Osteoblast (primary cell): ENCODE measurements at regions not wholly inside any gene's neighbourhood (a gene's known extent, or its start where the extent isn't known, plus 50 kb on each side); places are given as distances from the start of the nearest gene placed in this dataset.

Source experiments
- DNase-seq: peaks from one replicate; pipeline ENCODE4 v3.0.0; 2011; ENCODE audit warnings: low spot score, mixed read lengths; ENCODE audit not compliant: insufficient read length; ENCODE audit errors: missing footprints
- H2AFZ ChIP-seq: 2 replicates; pipeline ENCODE4 v1.6.0; 2011; ENCODE audit warnings: mild to moderate bottlenecking, low read length
- H3K27ac ChIP-seq: 2 replicates; pipeline ENCODE4 v1.5.1; 2011; ENCODE audit warnings: mild to moderate bottlenecking, low read depth, low read length, moderate library complexity
- H3K27me3 ChIP-seq: 2 replicates; pipeline ENCODE4 v1.6.0; 2012; ENCODE audit warnings: mild to moderate bottlenecking, control low read depth, inconsistent platforms, low read length, moderate library complexity; ENCODE audit not compliant: insufficient read depth
- H3K36me3 ChIP-seq: 2 replicates; pipeline ENCODE4 v1.5.1; 2011; ENCODE audit warnings: mild to moderate bottlenecking, low read length, control low read depth, moderate library complexity; ENCODE audit not compliant: insufficient read depth
- H3K4me1 ChIP-seq: 2 replicates; pipeline ENCODE4 v1.5.1; 2011; ENCODE audit warnings: mild to moderate bottlenecking, low read length, control low read depth, moderate library complexity; ENCODE audit not compliant: insufficient read depth
- H3K4me2 ChIP-seq: 2 replicates; pipeline ENCODE4 v1.6.0; 2011; ENCODE audit warnings: mild to moderate bottlenecking, low read length; ENCODE audit not compliant: insufficient read depth
- H3K4me3 ChIP-seq: fragments of 200-600 bp; sonication (generic); 3 replicates; pipeline ENCODE4 v1.5.1; 2012; ENCODE audit warnings: mild to moderate bottlenecking, low read length, inconsistent platforms; ENCODE audit not compliant: insufficient read depth
- H3K79me2 ChIP-seq: 2 replicates; pipeline ENCODE4 v1.6.0; 2012; ENCODE audit warnings: mild to moderate bottlenecking, low read length, control low read depth, inconsistent platforms; ENCODE audit not compliant: insufficient read depth
- H3K9me3 ChIP-seq: 2 replicates; pipeline ENCODE4 v1.5.1; 2011; ENCODE audit warnings: low read depth, low read length, control low read depth
- H4K20me1 ChIP-seq: 2 replicates; pipeline ENCODE4 v1.6.0; 2012; ENCODE audit warnings: mild to moderate bottlenecking, low read length, control low read depth; ENCODE audit not compliant: insufficient read depth
- TF ChIP-seq, protein P1 (sequence below): IDR thresholded peaks from 2 replicates; pipeline ENCODE4 v1.5.1; 2011; ENCODE audit warnings: mild to moderate bottlenecking, low read depth, low read length, moderate library complexity; ENCODE audit errors: extremely low read depth

DNA sequence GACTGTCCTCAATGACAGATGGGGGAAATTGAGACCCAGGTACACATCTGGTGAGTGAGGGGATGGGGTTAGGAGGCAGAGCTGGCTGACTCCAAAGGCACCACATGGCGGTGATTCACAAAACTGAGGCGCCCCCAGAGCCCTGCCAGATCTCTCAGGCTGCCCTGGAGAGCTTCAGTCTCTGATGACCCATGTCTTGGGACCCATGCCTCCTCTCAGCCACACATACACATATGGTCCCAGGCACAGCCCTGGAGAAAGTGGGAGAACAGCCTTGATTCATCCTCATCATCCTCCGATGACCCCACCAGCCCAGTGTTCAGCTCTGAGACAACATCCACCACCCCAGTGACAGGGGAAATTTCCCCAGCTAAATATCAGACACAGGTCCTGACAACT, 426.0 kb downstream of the RPS24 start:
- H3K27me3 ChIP-seq: peaks cover 3% of the 10 kb centered on the region
- no peaks in the 10 kb centered on the region for H3K9me3 ChIP-seq
- H2AFZ ChIP-seq: no peak overlapping the region
- DNase-seq: no peak
- H3K4me3 ChIP-seq: no peak overlapping the region
- peaks cover 28% of the 10 kb centered on the region for H3K4me1 ChIP-seq
- H3K36me3 ChIP-seq: no peaks in the 10 kb centered on the region
- H4K20me1 ChIP-seq: no peaks in the 10 kb centered on the region
- H3K79me2 ChIP-seq: no peaks in the 10 kb centered on the region
- no peak overlapping the region for H3K27ac ChIP-seq
- no peak overlapping the region for H3K4me2 ChIP-seq
- TF ChIP-seq, protein P1, sequence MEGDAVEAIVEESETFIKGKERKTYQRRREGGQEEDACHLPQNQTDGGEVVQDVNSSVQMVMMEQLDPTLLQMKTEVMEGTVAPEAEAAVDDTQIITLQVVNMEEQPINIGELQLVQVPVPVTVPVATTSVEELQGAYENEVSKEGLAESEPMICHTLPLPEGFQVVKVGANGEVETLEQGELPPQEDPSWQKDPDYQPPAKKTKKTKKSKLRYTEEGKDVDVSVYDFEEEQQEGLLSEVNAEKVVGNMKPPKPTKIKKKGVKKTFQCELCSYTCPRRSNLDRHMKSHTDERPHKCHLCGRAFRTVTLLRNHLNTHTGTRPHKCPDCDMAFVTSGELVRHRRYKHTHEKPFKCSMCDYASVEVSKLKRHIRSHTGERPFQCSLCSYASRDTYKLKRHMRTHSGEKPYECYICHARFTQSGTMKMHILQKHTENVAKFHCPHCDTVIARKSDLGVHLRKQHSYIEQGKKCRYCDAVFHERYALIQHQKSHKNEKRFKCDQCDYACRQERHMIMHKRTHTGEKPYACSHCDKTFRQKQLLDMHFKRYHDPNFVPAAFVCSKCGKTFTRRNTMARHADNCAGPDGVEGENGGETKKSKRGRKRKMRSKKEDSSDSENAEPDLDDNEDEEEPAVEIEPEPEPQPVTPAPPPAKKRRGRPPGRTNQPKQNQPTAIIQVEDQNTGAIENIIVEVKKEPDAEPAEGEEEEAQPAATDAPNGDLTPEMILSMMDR: no peak

DNA sequence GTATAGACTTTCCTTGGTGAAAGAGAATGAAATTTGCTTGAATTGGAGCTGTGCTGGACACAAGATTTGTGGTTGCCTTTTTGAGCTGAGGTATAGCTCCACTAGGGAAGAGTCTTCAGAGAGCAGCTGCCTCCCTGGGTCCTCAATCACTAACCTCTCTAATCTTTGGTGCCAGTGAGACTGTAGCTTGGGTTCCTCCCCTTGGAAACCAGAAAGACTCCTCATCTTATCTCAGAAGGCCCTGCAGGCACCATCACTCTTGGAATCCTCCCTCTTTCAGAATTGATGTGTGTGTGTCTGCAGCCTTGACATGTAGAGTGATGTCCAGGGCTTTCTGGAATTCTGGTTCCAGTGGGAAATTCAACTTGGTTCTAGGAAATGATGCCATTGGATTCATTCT, 426.5 kb downstream of the RPS24 start:
- H3K4me1 ChIP-seq: peaks cover 28% of the 10 kb centered on the region
- no peak overlapping the region for H3K4me2 ChIP-seq
- H2AFZ ChIP-seq: no peak overlapping the region
- peaks cover 3% of the 10 kb centered on the region for H3K27me3 ChIP-seq
- H3K27ac ChIP-seq: no peak overlapping the region
- no peak overlapping the region for H3K4me3 ChIP-seq
- H4K20me1 ChIP-seq: no peaks in the 10 kb centered on the region
- TF ChIP-seq, protein P1: no peak
- DNase-seq: no peak
- no peaks in the 10 kb centered on the region for H3K9me3 ChIP-seq
- H3K36me3 ChIP-seq: no peaks in the 10 kb centered on the region
- no peaks in the 10 kb centered on the region for H3K79me2 ChIP-seq

DNA sequence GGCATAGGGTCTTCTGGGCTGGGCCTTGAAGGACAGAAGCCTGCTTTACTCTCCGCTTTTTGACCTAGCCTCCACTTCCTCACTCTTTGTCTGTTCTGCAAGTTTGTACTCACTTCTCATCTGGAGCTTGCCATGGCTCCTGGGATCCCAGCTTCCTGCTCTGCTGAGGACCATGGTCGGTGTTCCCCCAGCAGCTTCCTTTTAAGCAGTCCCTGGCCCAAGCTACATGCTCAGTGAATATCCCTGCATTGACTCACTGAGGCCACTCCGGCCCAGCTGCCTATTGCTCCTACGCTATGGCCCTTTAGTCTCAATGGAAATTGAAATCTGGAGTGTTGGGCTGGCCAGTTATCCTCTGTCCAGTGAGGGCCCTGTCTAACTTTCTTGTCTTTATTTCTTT, 427.7 kb downstream of the RPS24 start:
- Histone ChIP-seq H3K9me3 (no peaks in the 10 kb centered on the region), H3K79me2 (no peaks in the 10 kb centered on the region), H4K20me1 (no peaks in the 10 kb centered on the region), H3K4me1 (peaks cover 28% of the 10 kb centered on the region), H3K27me3 (no peaks in the 10 kb centered on the region), H3K36me3 (no peaks in the 10 kb centered on the region), H3K27ac (no peak overlapping the region), H3K4me3 (no peak overlapping the region), H3K4me2 (no peak overlapping the region), H2AFZ (no peak overlapping the region)
- TF ChIP-seq, protein P1: no peak
- DNase-seq: no peak

DNA sequence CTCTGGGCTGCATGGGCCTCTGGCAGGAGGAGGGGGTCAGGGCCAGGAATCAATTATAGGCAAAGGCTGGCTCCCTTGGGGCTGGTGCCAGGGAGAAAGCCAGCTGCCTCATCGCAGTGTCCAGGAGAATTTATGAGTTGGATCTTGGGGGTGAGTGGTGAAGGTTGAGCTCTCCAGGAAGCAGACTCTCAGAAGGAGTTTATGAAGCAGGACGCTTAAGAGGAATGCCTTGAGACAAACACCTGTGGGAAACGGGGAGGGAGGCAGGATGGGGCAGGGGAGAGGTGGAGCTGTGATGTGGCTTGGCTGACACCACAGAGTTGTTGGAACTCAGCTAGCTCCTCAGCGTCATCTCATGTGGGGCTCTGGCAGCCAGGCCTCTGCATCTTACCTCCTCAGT, 428.5 kb downstream of the RPS24 start:
- no peak for DNase-seq
- Histone ChIP-seq H3K36me3 (no peaks in the 10 kb centered on the region), H3K79me2 (no peaks in the 10 kb centered on the region), H4K20me1 (no peaks in the 10 kb centered on the region), H3K9me3 (no peaks in the 10 kb centered on the region), H2AFZ (no peak overlapping the region), H3K27me3 (no peaks in the 10 kb centered on the region), H3K27ac (no peak overlapping the region), H3K4me3 (no peak overlapping the region), H3K4me1 (peaks cover 27% of the 10 kb centered on the region), H3K4me2 (no peak overlapping the region)
- TF ChIP-seq, protein P1: no peak
